DOHH2 (cell line): ENCODE measurements at regions not wholly inside any gene's neighbourhood (a gene's known extent, or its start where the extent isn't known, plus 50 kb on each side); places are given as distances from the start of the nearest gene placed in this dataset.

Source experiments
- H3F3A ChIP-seq: fragments of 200-600 bp; sonication (generic), shearing (Covaris generic); 2 replicates; pipeline ENCODE4 v1.6.0; 2016; ENCODE audit warnings: antibody characterized with exemption, mild to moderate bottlenecking; ENCODE audit not compliant: control insufficient read depth, insufficient read depth
- H3K27ac ChIP-seq: fragments of 200-600 bp; sonication (generic); 2 replicates; pipeline ENCODE4 v1.5.1; 2014; ENCODE audit warnings: low read depth, mild to moderate bottlenecking, low read length, moderate library complexity
- H3K27me3 ChIP-seq: fragments of 200-600 bp; sonication (generic); 2 replicates; pipeline ENCODE4 v1.6.1; 2014; ENCODE audit warnings: mild to moderate bottlenecking, low read length, mixed read lengths; ENCODE audit not compliant: control insufficient read depth
- H3K36me3 ChIP-seq: fragments of 200-600 bp; sonication (generic); 2 replicates; pipeline ENCODE4 v1.6.1; 2014; ENCODE audit warnings: mild to moderate bottlenecking, low read length, moderate library complexity, mixed read lengths; ENCODE audit not compliant: control insufficient read depth
- H3K4me1 ChIP-seq: fragments of 200-600 bp; sonication (generic); 2 replicates; pipeline ENCODE4 v1.6.1; 2014; ENCODE audit warnings: mild to moderate bottlenecking, low read length, mixed read lengths; ENCODE audit not compliant: control insufficient read depth
- H3K4me2 ChIP-seq: fragments of 200-600 bp; sonication (generic); 2 replicates; pipeline ENCODE4 v1.6.0; 2014; ENCODE audit warnings: mild to moderate bottlenecking, low read length, moderate library complexity
- H3K4me3 ChIP-seq: fragments of 200-600 bp; sonication (generic); 2 replicates; pipeline ENCODE4 v1.5.1; 2014; ENCODE audit warnings: mild to moderate bottlenecking, low read length, mixed read lengths
- H3K79me2 ChIP-seq: fragments of 200-600 bp; sonication (generic); 2 replicates; pipeline ENCODE4 v1.6.1; 2014; ENCODE audit warnings: mild to moderate bottlenecking, low read length, mixed read lengths; ENCODE audit not compliant: control insufficient read depth
- H3K9me2 ChIP-seq: fragments of 200-600 bp; sonication (generic); replicated peaks from 2 replicates; pipeline ENCODE4 v1.6.1; 2014; ENCODE audit warnings: mild to moderate bottlenecking, low read length, mixed read lengths; ENCODE audit not compliant: control insufficient read depth
- H3K9me3 ChIP-seq: fragments of 200-600 bp; sonication (generic); 2 replicates; pipeline ENCODE4 v1.6.1; 2014; ENCODE audit warnings: antibody characterized with exemption, low read length, mixed read lengths; ENCODE audit not compliant: control insufficient read depth, insufficient read depth
- H4K20me1 ChIP-seq: fragments of 200-600 bp; sonication (generic); 2 replicates; pipeline ENCODE4 v1.6.0; 2014; ENCODE audit warnings: low read depth, mild to moderate bottlenecking, antibody characterized with exemption, low read length, moderate library complexity; ENCODE audit not compliant: control insufficient read depth, insufficient read depth
- CTCF ChIP-seq: fragments of 200-600 bp; sonication (generic); IDR thresholded peaks from one replicate; pipeline ENCODE4 v1.5.1; 2014; ENCODE audit warnings: antibody characterized with exemption, mild to moderate bottlenecking, low read depth, low read length; ENCODE audit not compliant: poor library complexity, severe bottlenecking
- EZH2phosphoT487 ChIP-seq: fragments of 200-600 bp; sonication (generic); IDR thresholded peaks from 2 replicates; pipeline ENCODE4 v1.6.1; 2017; ENCODE audit warnings: borderline replicate concordance, mild to moderate bottlenecking, antibody characterized with exemption, low read length, moderate library complexity, mixed read lengths

DNA sequence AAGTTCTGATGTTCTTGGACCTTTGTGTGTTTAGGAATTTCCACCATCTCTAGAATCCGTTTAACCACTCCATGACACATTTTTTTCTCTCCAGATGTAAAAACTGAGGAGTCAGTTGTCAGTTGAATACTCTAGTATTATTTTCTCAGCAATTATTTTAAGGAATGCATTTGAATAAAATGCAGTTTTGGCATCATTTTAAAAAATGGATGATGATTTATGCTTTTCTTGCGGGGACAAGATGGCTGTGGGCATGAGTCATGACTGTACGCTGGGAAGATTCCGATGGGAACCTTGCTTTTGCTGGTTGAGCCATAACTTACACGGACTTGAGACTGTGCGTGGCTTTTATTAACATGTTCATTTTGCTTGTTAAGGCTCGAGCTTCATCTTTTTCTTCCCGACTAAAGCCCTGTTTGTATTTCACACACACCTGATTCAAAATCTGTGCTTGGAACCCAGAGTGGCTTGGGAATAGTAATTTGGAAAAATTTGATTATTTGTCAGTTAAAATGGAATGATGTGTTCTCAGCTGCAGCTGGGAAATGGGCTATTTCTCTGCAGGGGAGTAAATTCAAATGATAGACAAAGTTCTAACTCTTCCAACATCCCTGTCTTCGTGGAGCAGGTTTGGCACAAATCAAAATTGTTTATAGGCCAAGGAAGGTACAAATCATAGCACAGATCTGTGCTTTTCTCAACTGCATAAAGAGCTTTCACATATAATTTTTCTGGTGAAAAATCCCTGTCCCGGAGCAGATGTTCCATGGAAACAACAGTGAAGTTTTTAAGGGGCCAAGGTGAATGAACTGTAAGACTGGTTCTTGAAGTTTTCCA, 470.5 kb upstream of the JAG1 start:
- H3K27me3 ChIP-seq: no peaks in the 10 kb centered on the region
- no peaks in the 10 kb centered on the region for H3K9me2 ChIP-seq
- H3K4me3 ChIP-seq: no peak overlapping the region
- no peaks in the 10 kb centered on the region for H4K20me1 ChIP-seq
- H3K79me2 ChIP-seq: no peaks in the 10 kb centered on the region
- no peaks in the 10 kb centered on the region for H3K4me1 ChIP-seq
- no peaks in the 10 kb centered on the region for H3F3A ChIP-seq
- H3K4me2 ChIP-seq: no peak overlapping the region
- no peak for TF ChIP-seq CTCF
- TF ChIP-seq EZH2phosphoT487: no peak
- no peak overlapping the region for H3K27ac ChIP-seq
- H3K36me3 ChIP-seq: no peaks in the 10 kb centered on the region
- H3K9me3 ChIP-seq: no peaks in the 10 kb centered on the region

DNA sequence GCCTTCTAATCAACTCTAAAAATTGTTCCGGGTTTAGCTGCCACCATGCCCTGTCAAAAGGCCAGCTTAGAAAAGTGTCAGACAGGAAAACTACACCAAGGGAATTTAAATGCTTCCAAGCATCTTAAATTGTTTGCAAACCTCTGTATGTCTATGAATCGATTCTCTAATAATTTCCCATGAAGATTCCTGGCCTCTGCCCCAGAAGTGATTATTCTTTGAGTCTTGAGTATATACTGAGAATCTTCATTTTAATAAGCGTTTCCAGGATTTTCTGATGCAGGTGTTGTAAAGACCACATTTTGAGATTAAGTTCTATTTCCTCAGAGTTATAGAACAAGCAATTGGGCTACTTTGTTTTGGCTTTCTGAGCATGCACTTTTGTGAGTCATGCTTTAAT, 471.8 kb upstream of the JAG1 start:
- Histone ChIP-seq H3K79me2 (no peaks in the 10 kb centered on the region), H3K4me2 (no peak overlapping the region), H3K9me3 (no peaks in the 10 kb centered on the region), H3K4me3 (no peak overlapping the region), H3K4me1 (no peaks in the 10 kb centered on the region), H3K27me3 (no peaks in the 10 kb centered on the region), H3F3A (no peaks in the 10 kb centered on the region), H3K36me3 (no peaks in the 10 kb centered on the region), H3K9me2 (no peaks in the 10 kb centered on the region), H4K20me1 (no peaks in the 10 kb centered on the region), H3K27ac (no peak overlapping the region)
- no peak for TF ChIP-seq CTCF
- no peak for TF ChIP-seq EZH2phosphoT487

GRCh38 chr20:11153819-11154218, 480.0 kb upstream of the JAG1 start:
- Histone ChIP-seq H3K4me1 (no peaks in the 10 kb centered on the region), H3K9me3 (no peaks in the 10 kb centered on the region), H3K36me3 (no peaks in the 10 kb centered on the region), H3K79me2 (no peaks in the 10 kb centered on the region), H3K9me2 (no peaks in the 10 kb centered on the region), H3K4me2 (no peak overlapping the region), H4K20me1 (no peaks in the 10 kb centered on the region), H3K27ac (no peak overlapping the region), H3K27me3 (no peaks in the 10 kb centered on the region), H3K4me3 (no peak overlapping the region), H3F3A (no peaks in the 10 kb centered on the region)
- no peak for TF ChIP-seq EZH2phosphoT487
- no peak for TF ChIP-seq CTCF
